NCI-H2196 (cell line): ENCODE measurements at regions not wholly inside any gene's neighbourhood (a gene's known extent, or its start where the extent isn't known, plus 50 kb on each side); places are given as distances from the start of the nearest gene placed in this dataset.

Experiments
- DNase-seq: peaks from one replicate; lab custom pipeline; 2025; ENCODE audit not compliant: unreplicated experiment; lab: John Stamatoyannopoulos, UW

DNA sequence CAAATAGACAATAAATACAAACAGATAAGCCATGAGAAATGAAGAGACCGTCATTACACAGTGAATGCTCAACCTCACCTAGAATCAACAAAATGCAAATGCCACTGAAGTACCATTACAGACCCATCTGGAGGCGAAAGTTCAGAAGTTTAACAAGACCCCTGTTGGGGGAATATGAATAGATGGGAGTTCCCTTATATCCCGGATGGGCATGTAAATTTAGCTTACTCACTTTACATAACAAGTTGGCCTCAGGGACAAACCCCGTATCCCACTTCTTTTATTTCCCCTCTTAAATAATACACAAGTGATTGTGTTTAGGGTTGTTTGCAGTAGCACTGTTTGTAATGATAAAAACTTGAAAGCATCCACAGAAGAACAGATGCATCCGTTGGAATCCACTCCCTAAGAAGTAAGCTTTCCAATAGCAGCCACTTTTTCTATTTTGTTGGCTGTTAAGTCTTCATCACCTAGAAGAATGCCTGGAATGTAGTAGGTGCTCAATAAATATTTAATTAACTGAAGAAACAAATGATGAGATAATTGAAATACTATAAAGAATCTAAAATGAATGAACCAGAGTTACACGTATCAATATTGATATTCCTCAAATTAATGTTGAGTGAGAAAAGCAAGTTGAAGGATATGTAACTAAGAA lies 1076.3 kb upstream of the TENM3 start:
- no peak for DNase-seq

DNA sequence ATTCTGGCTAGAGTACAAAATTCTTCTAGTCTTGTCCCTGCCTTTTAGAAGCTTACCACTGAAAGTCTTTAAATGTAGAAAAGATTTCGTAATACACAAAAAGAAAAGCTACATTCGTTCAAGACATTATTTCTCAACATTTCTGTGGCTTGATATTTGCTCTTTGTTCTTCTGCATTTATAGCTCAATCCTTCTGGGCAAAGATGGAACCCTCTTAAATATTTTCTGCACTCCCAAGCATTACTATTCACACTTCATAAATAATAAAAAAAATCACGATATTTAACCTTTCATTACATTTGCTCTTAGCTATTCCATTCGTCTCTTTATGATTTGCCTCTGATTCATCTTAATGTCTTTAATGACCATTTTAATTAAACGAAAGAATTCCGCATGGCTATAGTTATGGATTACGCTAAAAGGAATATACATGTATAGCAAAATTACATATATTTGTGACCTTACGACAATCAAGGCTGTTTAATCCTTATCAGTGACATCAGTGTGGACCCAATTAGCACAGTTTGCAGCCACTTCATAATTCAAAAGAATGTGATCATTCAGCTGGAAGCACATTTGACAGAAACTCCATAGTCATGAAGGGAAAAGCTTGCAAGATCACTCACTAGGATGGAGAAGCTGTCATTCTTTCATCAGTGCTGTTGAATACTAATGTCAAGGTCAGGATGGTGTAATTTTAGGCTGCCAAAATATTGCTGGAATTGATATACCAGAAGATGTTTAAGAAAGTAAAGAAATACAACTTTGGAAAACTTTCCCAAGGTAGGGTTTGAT lies 1075.0 kb upstream of the TENM3 start:
- no peak for DNase-seq

DNA sequence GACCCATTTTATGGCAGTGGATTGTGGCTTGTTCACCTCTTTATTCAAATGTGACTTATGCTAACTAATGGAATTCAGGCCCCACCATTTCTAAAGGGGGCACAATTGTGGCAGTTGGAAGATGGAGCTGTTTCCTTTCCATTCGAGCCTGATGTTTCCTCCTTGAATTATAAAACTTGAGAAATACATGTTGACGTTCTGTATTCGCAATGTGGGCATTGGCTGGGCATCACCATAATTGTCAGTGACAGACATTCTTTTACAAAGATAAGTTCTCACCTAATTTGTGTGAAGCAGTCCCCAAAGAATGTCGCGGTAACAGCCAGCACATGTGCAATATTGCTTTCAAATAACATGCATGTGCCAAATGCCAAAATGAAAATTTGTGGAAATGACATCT lies 1070.2 kb upstream of the TENM3 start:
- no peak for DNase-seq

DNA sequence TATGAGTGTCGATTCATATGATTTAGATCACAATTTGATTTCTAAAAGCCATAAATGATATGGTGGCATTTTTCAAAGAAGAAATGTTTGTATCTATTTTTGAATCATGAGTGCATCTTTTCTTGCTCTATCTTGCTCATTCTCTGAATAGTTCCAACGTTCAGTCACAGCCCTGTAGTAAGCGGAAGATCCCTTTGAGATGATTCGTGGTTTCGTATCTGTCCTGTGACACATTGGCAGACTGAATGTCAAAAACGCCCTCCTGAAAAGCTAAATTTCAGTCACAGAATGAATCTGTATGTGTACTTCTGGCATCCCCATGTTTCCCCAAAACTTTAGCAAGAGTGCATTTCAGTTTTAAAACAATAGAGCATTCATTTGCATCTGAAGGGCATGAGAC lies 1066.9 kb upstream of the TENM3 start:
- no peak for DNase-seq

- no peak for DNase-seq
Measured at GRCh38 chr4:181181331-181181730, 1061.9 kb upstream of the TENM3 start.

GRCh38 chr4:181189751-181190150 lies 1053.5 kb upstream of the TENM3 start:
- DNase-seq = no peak

DNA sequence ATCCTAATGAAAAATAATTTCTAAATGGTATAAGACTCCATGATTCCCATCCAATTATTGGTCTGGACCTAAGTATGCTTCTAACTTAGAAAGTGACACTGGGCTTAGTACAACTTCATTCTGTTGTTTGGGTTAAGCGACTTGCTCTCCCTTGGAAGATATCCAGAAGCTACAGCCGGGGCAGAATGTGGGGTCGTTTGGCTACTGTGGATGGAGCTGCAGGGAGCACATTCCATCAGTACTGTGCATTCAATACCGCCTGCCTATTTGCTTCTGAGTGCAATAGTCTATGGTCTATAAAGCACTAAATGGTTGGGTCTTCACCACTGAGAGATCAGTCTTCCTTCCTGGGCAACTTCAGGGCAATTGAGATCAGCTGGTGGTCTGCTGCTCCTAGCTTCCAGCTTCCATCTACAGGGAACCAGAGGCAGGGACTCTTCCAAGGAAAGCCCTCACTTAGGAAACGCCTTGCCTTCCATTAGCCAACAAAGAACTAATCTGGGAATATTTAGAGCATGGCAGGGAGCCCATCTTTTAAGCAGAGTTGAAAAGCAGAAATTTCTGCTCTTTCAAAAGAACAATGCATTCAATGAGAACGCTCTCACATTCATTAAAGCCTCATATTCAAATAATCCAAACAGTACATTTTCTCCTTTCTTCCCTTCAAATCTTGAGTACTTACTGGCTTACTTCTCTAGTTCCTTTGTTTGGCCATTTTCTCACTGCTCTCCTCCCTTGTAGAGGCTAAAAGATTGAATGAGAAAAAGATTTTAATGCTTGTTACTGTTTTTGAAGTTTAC lies 1049.9 kb upstream of the TENM3 start:
- no peak for DNase-seq

DNA sequence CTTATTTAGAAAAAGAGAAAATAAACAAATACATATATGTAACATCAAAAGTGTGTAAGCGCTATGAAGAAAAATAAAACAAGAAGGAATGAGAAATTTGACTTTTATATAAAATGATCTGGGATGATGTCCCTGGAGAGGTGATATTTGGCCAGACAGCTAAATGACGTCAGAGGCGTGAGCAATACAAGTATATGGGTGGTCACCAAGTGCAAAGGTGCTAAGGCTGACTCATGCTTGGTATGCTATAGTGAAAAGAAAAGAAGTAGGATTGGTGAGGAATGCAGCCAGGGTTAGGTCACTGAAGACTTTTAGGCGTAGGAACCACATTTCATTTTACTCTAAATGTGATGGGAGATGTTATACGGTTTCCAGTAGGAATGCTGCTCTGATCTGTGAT lies 1049.1 kb upstream of the TENM3 start:
- DNase-seq = no peak

GRCh38 chr4:181200076-181200475 lies 1043.1 kb upstream of the TENM3 start:
- no peak for DNase-seq

- no peak for DNase-seq
Measured at GRCh38 chr4:181202240-181202639, 1041.0 kb upstream of the TENM3 start.

DNA sequence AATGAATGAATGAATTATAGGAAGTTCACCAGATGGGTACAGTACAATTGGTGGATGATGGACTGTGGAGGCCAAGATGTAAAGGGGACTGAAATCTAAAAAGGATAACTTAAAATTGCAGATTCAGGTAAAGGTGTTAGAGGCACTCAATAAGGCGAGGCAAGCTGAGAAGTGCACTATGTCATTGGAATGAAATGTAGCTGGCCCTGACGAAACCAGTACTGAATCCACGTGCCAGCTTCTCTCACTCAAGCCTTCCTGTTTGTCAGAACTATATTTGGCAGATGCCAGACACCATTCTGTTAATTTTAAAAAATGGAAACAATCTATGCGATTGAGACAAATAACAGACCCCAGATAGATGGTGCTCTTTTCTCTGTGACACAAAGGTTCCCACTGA lies 1039.1 kb upstream of the TENM3 start:
- no peak for DNase-seq

- DNase-seq = no peak
Measured at GRCh38 chr4:181213551-181213950, 1029.7 kb upstream of the TENM3 start.

- no peak for DNase-seq
Measured at GRCh38 chr4:181216501-181216900, 1026.7 kb upstream of the TENM3 start.

DNA sequence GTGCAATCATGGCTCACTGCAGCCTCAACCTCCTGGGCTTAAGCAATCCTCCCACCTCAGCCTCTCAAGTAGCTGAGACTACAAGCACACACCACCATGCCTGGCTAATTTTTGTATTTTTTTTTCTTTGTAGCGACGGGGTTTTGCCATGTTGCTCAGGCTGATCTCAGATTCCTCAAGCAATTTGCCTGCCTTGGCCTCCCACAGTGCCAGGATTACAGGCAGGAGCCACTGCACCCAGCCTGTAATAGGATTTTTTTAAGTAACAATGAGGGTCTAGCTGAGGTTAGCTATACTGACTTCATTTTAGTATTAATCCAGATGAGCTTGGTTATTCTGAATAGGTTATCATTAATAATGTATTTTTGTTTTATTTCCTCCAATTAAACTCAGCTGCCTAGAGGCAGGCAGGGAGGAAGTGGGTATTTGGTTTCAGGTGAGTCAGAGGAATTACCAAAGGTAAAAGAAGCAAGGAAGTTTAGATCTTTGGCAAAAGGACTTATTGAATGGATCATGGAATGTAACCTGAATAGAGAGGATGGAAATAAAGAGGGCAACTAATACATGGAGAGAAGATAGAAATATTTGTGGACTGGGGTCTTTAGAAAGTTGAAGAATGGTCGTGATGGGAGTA lies 1023.3 kb upstream of the TENM3 start:
- no peak for DNase-seq

DNA sequence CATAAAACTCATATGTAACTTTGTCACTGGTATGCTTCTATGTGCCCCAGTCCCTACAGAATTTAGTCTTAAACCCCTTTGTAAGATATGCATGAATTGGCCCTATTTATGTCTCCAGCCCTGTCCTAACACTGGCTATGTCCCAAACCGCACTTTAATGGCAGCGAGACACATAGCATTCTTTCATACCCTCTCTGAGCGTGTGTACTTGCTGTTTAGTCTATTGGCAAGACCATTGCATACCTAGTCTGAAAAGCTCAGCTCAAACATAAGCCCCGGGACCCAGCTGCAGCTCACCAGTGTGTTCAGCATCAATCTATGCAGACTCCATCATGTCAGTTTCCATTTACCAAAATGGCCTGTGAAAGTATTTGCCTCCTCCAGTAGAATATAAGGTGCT lies 1018.4 kb upstream of the TENM3 start:
- DNase-seq = no peak

DNA sequence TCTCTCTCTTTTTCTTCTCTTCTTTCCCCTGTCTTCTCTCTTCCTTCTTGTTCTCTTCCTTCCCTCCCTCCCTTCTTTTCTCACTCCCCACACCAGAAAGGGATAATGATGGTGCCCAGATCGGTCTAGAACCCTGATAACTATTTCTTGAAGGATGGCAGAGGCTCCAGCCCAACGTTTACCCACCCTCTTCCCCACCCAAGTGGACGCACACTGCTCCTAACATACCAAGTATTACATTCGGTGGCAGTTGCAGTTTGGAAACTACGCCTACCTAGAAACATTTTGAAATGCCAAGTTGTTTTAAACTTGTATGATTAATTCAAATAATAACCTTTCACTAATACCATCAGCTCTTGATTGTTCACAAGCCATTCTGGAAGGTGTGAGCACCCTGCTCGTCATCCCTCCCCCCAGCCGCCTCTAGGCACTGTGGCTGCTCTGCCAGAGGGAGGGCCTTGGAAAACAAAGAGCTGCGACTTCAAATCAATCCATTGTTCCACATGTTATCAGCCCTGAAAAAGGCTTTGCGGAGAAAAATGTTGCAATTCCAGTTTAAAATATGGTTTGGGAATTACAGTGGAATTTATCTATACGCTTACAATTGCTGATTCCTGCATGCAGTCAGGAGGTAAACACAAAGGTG lies 1017.5 kb upstream of the TENM3 start:
- no peak for DNase-seq

DNA sequence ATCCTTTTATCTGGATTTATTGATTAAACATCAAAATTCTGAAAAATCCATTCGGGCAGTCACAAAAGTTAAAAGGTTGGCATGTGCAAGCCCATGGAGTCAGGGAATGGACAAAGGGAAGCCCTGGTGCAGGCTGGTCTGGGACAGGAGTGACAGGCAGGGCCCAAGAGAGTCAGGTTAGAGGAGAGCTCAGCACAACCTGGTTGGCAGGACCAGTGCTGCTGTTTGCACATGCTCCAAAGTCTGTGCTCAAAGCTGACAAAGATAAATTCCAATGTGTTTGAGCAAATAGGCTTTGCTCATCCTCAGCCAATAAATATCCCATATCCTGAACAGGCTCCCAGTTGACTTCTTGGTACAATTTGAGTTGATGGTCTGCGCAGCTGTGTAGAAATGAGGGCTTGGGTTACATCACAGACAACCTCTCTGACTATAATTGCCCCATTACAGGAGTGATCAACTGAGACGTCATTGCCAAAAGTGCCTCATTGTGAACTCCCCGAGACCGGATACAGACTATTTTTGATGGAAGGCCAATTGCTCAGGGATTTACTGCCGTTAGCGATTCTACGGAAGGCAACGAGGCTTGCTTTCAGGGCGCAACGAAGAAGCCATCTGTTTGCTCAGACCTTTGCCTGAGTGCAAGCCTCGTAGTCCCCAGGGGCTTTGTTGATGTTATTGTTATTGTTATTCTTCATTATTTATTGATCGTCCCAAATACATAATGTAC lies 1008.1 kb upstream of the TENM3 start:
- DNase-seq = no peak

- no peak for DNase-seq
Measured at GRCh38 chr4:181245326-181245725, 997.9 kb upstream of the TENM3 start.

DNA sequence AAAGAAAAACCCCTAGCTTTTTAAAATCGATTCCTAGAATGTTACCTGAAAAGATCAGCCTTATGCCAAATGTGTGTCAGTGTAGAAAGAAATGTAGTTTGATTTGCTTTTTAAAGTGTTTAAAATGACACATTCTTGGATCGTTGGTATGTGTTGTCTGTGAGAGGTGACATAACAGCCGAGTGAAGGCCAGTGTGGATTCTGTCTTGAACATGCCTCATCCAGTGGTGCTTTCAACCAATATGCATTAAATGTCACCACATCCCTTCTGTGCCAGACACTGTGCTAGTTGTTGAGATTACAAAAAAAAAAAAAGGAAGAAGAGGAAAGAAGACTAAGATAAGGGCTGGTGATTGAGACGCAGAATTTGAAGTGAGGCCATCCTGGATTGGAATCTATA lies 994.2 kb upstream of the TENM3 start:
- no peak for DNase-seq

DNA sequence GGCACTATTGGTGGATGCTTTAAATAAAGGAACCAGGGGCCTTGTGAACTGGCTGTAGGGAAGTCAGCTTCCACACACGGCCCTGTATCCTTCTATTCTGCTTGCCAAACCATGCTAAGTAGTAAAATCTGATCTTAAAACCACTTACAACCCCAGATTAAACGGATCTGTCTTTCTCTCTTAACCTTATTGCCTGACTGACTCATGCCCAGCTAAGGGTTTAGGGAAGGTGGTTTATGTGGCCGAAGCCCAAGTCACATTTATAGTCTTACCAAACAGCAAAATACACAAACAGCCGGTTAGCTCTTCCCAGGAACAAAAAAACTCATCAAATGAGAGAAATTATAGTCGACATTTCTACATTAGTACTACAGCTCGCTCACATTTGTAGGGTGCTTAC lies 988.4 kb upstream of the TENM3 start:
- no peak for DNase-seq
